ENCODE measurements at regions not wholly inside any gene's neighbourhood (a gene's known extent, or its start where the extent isn't known, plus 50 kb on each side); places are given as distances from the start of the nearest gene placed in this dataset.

GRCh38 chr15:79702621-79703020 lies 194.2 kb downstream of the MTHFS start:
- TF ChIP-seq CTCF (IDR thresholded peaks at IDR 0.05) = no peak

GRCh38 chr15:79721256-79721655 lies 175.6 kb downstream of the MTHFS start:
- no peak for TF ChIP-seq CTCF (IDR thresholded peaks at IDR 0.05)

- TF ChIP-seq CTCF (IDR thresholded peaks at IDR 0.05) = no peak
Observed at GRCh38 chr15:79724312-79724711, 172.5 kb downstream of the MTHFS start.

GRCh38 chr15:79724804-79725203 lies 172.0 kb downstream of the MTHFS start:
- TF ChIP-seq CTCF (IDR thresholded peaks at IDR 0.05) = no peak

GRCh38 chr15:79728867-79729266 lies 167.9 kb downstream of the MTHFS start:
- TF ChIP-seq CTCF (IDR thresholded peaks at IDR 0.05) = no peak

- no peak for TF ChIP-seq CTCF (IDR thresholded peaks at IDR 0.05)
Observed at GRCh38 chr15:79736435-79737000, 160.3 kb downstream of the MTHFS start.

- no peak for TF ChIP-seq CTCF (IDR thresholded peaks at IDR 0.05)
Observed at GRCh38 chr15:79738143-79738542, 158.7 kb downstream of the MTHFS start.

GRCh38 chr15:79740561-79740960 lies 156.3 kb downstream of the MTHFS start:
- TF ChIP-seq CTCF (IDR thresholded peaks at IDR 0.05) = no peak

Data from LNCAP (cell line).